ENCODE measurements at regions not wholly inside any gene's neighbourhood (a gene's known extent, or its start where the extent isn't known, plus 50 kb on each side); places are given as distances from the start of the nearest gene placed in this dataset.

GRCh38 chr18:70500748-70501147, 211.9 kb downstream of the SOCS6 start:
- DNase-seq, result no peak
- Histone ChIP-seq H3K4me3 (no peak overlapping the region), H3K27ac (no peak overlapping the region), H3K36me3 (replicated peaks in 1 of 2; ENCODE audit: insufficient read depth in 1 of 2, low read depth in 2 of 2) (no peaks in the 10 kb centered on the region), H3K4me1 (no peaks in the 10 kb centered on the region), H3K9me3 (no peaks in the 10 kb centered on the region), H3K27me3 (no peaks in the 10 kb centered on the region)
- 53 to 58% methylated on average over 2 of the region's 2 CpGs for WGBS, 2 donors
- no peak for ATAC-seq
- TF ChIP-seq POLR2A (IDR thresholded peaks at IDR 0.05) (no peak), CTCF (IDR thresholded peaks at IDR 0.05) (no peak)
- intact Hi-C loops (cut with DNase I), result no loop called here

GRCh38 chr18:70499218-70499691, 210.4 kb downstream of the SOCS6 start:
- Histone ChIP-seq H3K9me3 (no peaks in the 10 kb centered on the region), H3K4me3 (no peak overlapping the region), H3K36me3 (replicated peaks in 1 of 2; ENCODE audit: insufficient read depth in 1 of 2, low read depth in 2 of 2) (no peaks in the 10 kb centered on the region), H3K4me1 (no peaks in the 10 kb centered on the region), H3K27me3 (no peaks in the 10 kb centered on the region), H3K27ac (no peak overlapping the region)
- no peak for TF ChIP-seq CTCF (IDR thresholded peaks at IDR 0.05)
- no peak for TF ChIP-seq POLR2A (IDR thresholded peaks at IDR 0.05)
- WGBS, 2 donors, result 75 to 83% methylated on average over 15 to 31 of the region's 31 CpGs
- ATAC-seq (no peak), DNase-seq (no peak)
- intact Hi-C loops (cut with DNase I), result no loop called here

- TF ChIP-seq CTCF (IDR thresholded peaks at IDR 0.05) (no peak), POLR2A (IDR thresholded peaks at IDR 0.05) (no peak)
- 55 to 63% methylated on average over 8 of the region's 8 CpGs for WGBS, 2 donors
- no peak for ATAC-seq
- Histone ChIP-seq H3K27me3 (no peaks in the 10 kb centered on the region), H3K36me3 (replicated peaks in 1 of 2; ENCODE audit: insufficient read depth in 1 of 2, low read depth in 2 of 2) (no peaks in the 10 kb centered on the region), H3K4me3 (no peak overlapping the region), H3K27ac (no peak overlapping the region), H3K9me3 (no peaks in the 10 kb centered on the region), H3K4me1 (no peaks in the 10 kb centered on the region)
- no peak for DNase-seq
- intact Hi-C loops (cut with DNase I), result no loop called here
Measured at GRCh38 chr18:70496353-70497294, 207.8 kb downstream of the SOCS6 start.

- H3K4me3 ChIP-seq, result no peak overlapping the region
- no peak overlapping the region for H3K27ac ChIP-seq
- no peaks in the 10 kb centered on the region for H3K36me3 ChIP-seq (replicated peaks in 1 of 2; ENCODE audit: insufficient read depth in 1 of 2, low read depth in 2 of 2)
- H3K27me3 ChIP-seq, result no peaks in the 10 kb centered on the region
- ATAC-seq, result no peak
- TF ChIP-seq CTCF (IDR thresholded peaks at IDR 0.05) (no peak), POLR2A (IDR thresholded peaks at IDR 0.05) (no peak)
- no peaks in the 10 kb centered on the region for H3K9me3 ChIP-seq
- intact Hi-C loops (cut with DNase I), result no loop called here
- WGBS, 2 donors, result 80 to 94% methylated on average over 2 of the region's 2 CpGs
- H3K4me1 ChIP-seq, result no peaks in the 10 kb centered on the region
- DNase-seq, result no peak
Measured at GRCh38 chr18:70494524-70494923, 205.7 kb downstream of the SOCS6 start.
